ENCODE measurements at regions not wholly inside any gene's neighbourhood (a gene's known extent, or its start where the extent isn't known, plus 50 kb on each side); places are given as distances from the start of the nearest gene placed in this dataset.

DNA sequence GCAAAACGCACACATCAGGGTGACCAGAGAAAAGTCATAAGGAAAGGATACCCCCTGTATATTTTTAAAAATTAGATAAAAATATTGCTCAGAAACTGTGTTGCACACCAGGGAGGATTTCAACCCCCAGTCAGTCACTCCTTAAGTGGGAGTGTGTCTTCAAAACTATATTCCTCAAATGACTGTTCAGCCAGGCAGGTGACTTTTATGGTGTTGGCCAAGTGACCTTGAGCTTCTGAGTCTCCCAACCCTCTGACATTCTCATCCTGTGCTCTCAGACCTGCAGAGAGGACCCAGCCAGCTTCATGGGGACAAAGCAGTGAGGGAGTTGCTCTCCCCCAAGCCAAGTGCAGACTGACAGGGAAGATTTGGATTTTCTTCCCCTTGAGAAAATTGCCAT lies 311.9 kb upstream of the JARID2 start:
- no peak for DNase-seq

DNA sequence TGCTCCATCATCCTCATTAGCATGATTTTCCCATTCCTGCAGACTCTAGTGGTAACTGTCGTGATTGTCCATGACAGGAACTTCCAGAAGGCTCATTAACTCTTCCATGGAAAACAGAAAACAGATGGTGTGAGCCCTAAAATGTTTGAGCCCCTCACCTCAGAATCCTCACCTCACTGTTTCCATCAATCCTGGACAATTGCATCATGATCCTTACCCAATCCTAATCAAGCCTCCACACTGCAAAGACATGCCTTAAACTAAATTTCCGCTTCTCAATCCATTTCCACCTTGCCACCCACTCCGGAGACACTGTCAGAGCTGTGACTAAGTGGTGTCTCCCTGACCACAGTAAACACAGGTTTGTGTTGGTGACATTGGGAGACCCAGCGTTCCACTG lies 311.0 kb upstream of the JARID2 start:
- DNase-seq: no peak

DNA sequence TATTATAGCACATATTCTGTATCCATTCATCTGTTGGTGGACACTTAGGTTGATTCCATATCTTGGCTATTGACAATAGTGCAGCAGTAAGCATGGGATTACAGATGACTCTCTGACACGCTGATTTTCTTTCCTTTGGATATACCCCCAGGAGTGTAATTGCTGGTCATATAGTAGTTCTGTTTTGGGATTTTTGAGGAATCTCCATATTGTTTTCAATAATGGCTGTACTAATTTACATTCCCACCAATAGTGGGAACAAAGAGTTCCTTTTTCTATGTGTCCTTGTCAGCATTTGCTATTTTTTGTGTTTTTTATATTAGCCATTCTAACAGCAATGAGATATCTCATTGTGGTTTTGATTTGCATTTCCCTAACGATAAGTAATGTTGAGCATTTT lies 309.0 kb upstream of the JARID2 start:
- no peak for DNase-seq

DNA sequence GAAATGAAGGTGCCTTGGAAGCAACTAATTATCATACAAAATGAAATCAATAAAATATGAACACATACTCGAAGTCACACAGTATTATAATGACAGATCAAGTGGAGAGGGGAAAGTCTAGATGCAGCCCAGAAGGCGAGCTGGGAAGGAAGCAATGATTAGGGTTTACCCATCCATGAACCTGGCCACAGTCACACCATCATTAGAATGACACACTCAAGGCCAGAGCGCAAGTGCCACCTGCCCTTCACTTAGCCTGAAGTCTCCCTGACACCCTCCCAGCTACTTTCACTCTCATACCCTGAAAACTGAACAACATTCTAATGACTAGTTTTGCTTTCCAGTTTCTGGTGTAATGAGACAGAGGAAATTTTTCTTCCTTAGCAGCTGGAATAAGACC lies 302.8 kb upstream of the JARID2 start:
- DNase-seq: no peak

DNA sequence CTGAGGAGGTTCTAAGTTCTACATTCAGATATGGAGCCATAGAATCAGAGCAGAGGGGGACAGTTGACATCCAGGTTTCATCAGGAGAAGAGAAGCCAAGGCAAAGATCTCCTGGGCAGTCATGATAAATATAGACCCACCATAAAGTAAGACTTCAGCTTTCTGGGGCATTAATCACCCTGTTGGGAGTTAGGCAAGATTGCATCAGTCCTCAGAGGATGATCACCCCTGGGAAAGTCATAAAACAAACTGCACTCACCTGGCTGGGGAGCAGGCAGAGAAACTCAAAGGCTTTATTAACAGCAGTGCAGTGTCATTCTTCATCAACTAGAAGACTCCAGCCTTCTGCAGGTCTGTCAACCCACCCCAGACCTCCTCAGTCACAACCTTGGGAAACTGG lies 301.3 kb upstream of the JARID2 start:
- DNase-seq: no peak

DNA sequence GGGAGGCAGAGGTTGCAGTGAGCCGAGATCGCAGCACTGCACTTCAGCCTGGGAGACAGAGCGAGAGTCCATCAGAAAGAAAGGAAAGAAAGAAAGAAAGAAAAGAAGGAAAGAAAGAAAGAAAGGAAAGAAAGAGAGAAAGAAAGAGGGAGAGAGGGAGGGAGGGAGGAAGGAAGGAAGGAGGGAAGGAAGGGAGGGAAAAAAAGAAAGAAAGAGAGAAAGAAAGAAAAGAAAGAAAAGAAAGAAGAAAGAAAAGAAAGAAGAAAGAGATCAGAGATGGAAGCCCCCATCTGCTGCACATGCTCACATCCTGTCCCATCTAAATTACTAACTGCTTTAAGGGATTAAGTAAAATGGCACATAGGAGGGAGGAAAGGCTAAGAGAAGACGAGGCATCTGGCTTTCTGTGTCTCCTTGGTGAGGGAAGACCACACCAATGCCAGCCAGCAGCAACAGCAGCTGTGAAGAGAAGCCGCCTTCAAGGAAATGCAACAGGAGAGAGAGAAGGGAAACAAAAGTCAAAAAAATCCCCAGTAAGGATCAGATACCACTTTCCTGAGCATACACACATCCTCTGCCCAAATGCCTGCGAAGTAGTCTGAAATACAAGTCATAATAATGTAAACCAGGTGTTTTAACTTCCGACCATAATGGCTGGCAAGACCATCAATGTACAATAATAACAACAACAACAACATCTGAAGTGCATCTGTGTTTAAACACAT lies 300.2 kb upstream of the JARID2 start:
- no peak for DNase-seq

DNA sequence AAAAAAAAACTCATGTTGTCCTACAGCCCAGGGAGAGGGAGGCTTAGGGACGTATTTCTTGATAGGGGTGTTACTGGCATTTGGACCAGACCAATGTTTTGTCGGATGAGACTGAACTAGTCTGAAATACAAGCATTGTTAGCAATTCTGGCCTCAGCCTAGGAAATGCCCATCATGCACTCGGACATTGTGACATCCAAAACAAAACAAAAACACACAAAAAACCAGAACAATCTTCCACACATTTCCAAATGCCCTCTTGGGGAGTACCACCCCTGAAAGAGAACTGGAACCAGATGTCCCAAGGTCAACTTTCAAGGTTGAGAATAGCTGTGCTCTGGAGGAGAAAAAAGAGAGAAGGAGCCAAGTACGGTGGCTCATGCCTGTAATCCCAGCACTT lies 299.1 kb upstream of the JARID2 start:
- DNase-seq: no peak

DNA sequence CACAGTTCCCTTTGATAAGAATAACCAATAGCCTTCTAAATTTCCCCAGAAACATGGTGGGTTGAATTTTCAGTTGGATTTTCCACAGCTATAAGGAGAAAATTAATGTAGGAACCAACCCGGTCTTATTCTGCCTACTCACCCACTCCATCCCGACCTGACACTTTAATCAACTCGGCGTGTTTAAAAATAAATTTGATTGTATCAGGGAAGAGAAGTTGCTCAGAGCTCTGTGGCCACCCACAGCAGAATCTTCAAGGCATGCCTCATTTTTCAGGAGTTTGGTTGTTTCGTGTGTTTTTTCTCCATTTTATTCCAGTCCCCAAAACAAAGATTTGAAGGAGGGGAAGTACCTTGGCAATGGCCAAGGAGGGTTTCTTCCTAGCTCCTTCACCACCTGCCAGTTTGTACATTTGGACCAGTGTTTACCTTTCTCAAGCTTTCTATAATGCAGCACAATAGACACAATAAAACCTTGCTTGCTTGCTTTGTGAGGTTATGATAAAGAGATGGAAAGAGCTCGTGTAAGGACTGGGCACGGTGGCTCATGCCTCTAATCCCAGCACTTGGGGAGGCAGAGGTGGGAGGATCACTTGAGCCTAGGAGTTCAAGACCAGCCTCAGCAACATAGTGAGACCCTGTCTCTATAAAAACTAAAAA lies 297.2 kb upstream of the JARID2 start:
- DNase-seq: peak; percentile 67

DNA sequence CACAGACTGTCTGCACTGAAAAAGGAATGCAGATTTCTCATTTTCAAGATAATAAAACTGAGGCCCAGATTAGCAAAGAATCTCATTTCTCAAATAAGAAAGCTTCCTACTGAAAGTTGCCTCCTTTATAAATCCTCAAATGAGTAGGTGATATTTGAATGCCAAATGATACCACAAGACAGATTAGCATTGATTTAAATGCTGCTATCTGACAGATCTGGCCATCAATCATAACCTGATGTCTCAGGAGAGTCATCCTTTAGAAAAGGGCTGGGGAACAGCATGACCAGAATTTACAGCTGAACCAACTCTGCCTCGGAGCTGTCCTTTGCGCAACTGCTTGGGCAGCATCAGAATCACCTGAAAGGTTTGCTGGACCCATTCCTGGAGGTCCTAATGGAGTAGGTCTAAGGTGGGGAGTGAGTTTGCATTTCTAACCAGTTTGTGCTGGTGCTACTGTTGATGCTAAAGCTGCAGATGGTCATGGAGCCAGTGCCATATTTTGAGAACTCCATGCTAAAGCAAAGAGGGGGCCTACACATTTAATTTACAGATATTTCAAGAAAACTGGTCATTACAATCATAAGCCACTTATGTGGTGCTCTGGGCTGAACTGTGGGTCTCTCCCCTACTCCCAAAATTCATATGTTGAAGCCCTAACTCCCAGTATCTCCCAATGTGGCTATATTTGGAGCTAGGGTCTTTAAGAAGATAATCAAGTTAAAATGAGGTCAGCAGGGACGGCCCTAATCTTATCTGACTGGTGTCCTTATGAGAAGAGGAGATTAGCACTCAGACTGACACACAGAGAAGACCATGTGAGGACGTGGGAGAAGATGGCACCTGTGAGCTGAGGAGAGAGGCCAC lies 295.5 kb upstream of the JARID2 start:
- no peak for DNase-seq

DNA sequence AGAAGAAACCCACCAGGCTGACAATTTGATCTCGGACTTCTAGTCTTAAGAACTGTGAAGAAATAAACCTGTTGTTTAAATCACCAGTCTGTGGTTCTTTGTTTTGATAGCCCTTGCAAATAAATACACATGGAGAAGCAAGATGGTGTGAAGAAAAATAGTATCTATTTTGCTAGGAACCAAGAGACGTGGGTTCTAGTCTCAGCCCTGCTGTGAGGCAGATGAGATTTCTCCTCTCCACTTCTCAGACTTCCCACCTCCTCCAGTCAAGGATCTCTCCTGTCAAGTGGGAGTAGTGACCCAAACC lies 294.9 kb upstream of the JARID2 start:
- DNase-seq: no peak

DNA sequence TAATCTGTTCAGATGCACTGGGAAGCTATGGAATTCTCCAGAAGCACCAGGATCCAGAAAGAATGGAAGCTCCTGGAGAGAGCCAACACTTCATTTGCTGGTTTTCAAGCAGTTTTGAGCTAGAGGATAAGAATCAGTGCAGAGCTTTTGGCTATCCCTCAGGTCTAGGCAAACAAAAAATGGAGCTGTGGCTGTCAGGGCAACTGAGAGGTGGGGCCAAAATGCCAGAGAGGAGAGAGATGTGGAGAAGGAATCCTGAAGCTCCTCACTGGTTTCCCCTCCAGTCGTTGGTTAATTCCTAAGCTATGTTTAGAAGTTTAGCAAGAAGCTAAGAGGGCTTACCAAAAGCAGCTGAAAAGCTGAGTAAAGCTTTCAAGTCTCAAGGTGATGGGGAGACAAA lies 294.2 kb upstream of the JARID2 start:
- DNase-seq: no peak

DNA sequence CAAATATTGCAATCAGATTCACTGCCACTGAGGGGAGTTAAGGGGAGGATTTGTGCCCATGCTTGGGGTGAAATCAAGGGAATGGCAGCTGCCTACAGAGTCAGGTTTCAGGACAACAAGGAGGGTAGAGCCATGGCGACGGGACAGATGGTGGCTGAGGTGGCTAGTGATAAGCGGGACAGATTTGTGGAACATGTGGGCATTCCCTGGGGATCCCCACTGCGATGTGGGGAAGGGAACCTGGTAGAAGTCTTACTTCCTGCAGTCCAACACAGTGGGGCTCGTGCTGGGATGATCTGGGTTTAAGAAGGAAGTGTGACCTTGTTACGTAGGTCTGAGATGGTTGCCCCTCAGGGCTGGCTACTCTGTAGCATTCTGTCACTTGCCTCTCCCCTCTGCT lies 292.0 kb upstream of the JARID2 start:
- no peak for DNase-seq

DNA sequence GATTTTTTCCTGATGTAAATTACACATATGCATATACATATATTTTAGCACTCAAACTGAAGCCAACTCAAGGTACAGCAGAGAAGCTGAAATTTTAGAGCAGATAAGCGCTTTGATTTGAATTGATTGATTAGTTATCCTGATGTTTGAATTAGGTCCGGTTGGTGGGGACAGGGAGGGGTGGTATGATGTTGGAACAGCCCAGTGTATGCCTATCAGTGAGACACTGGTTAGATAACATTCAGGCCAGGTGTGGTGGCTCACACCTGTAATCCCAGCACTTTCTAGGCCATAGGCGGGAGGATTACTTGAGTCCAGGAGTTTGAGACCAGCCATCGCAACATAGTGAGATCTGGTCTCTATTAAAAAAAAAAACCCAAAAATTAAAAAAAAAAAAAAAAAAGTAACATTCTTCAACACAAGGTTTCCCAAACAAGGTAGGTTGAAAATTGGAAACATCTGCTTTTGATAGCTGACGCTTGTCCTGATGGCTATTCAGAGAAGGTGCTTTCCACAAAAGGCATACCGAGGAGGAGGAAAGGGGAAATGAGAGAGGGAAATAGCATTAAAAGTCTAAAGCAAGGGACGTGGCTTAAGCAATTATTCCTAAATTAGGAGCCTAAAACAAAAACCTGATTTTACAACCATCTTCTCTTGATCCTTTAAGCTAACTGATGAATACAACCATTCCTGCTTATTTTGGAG lies 288.4 kb upstream of the JARID2 start:
- DNase-seq: no peak

DNA sequence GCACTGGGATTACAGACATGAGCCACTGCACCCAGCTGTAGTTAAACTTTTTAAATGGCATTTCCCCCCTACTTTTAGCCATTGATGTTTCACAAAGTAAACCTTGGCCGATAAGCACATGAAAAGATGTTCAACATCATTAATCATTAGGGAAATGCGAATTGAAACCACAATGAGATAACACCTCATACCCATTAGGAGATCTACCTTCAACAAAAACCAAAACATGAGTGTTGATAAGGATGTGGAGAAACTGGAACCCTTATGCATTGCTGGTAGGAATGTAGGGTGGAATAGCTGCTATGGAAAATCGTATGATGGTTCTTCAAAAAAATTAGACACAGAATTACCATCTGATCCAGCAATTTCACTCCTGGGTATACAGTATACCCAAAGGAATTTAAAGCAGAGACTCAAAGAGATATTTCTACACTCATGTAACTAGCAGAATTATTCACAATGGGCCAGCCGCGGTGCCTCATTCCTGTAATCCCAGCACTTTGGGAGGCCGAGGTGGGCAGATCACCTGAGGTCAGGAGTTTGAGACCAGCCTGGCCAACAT lies 286.5 kb upstream of the JARID2 start:
- DNase-seq: no peak

DNA sequence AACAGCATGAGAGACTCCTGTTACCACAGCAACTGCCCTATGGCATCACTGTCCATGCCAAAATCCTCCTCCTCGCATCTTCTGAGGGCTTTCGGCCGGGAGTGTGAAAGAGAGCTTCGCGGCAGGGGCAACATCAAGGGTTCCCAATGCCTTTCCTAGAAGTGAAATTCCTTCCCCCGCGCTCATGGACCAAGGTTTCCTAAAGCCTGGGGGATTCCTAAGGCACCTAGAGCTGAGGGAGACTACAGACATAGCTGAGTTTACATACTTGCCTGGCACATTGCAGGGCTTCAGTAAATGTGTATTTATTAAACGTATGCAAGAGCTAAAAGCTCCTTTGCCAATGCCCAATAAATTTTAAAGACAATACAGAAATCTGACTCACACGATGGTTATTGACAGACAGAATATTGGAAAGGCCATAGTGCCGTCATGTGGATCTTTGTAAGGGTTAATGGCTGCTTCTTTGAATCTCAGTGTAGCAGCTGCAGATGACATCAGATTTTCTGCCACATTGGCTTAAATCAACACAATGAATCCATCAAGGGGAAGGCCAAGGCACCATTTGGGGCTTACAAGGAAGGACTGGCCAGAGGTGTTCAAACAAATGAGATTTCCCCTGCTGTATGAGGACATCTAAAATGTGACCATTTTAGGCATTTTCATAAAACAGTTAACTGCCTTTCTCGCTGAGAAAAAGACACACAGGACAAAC lies 281.2 kb upstream of the JARID2 start:
- peak; percentile 65 for DNase-seq

DNA sequence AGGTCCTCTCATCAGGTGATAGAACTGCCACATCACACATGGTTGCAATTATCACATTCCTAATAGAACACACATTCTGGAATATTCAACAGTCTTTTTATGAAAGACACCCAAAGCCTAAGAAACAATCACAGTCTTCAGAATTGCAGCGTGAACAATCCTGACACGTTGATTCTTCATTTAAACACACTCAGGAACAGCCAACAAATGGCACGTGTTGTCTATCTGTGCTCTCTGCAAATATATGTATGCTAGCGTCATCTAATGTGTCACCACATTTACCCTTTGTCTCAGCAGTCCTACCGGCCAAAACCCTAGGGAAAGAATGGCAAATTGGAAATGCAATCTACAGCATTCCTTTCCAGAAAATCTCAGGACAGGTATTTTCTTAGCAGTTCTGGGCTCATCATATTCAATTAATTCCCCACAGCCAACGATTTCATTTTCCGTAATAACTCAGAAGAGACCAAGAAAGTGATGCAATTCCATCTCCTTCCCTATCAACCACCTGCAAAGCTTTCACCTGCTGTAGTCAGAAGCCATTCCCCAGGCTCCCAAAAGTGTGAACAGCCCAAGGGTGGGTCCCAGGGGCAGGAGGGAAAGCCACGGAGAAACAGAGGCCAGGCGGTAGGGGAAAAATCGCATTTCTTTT lies 280.3 kb upstream of the JARID2 start:
- no peak for DNase-seq

DNA sequence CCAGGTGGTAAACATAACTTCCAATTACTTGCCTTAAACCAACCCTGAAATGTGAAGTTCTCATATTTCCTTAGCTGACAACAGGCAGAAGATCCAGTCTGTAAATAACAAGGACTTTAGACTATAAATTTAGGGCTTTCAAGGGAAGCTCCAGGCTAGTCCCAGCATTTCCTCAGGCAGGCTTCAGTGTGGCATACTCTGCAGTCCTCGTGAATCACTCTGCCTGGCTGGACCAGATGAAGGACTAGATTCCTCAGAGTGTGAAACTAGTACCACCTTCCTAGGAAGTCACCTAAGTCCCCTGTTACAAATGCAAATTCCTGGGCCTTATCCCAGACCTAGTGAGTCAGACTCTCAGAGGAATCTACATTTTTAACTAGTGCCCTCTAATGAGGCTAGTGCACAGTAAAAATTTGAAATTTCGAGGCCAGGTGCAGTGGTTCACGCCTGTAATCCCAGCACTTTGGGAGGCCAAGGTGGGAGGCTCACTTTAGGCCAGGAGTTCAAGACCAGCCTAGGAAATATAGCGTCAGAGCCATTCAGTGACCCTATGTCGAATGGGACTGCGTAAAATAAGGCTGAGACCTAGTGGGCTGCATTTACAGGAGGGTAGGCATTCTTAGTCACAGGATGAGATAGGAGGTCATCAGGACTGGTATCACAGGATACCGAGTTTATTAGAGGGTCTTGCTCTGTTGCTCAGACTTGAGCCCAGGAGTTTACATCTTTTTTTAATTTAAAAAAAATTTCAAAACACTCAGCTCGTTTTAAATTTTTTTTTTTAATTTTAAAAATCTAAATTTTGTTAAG lies 279.6 kb upstream of the JARID2 start:
- DNase-seq: no peak

DNA sequence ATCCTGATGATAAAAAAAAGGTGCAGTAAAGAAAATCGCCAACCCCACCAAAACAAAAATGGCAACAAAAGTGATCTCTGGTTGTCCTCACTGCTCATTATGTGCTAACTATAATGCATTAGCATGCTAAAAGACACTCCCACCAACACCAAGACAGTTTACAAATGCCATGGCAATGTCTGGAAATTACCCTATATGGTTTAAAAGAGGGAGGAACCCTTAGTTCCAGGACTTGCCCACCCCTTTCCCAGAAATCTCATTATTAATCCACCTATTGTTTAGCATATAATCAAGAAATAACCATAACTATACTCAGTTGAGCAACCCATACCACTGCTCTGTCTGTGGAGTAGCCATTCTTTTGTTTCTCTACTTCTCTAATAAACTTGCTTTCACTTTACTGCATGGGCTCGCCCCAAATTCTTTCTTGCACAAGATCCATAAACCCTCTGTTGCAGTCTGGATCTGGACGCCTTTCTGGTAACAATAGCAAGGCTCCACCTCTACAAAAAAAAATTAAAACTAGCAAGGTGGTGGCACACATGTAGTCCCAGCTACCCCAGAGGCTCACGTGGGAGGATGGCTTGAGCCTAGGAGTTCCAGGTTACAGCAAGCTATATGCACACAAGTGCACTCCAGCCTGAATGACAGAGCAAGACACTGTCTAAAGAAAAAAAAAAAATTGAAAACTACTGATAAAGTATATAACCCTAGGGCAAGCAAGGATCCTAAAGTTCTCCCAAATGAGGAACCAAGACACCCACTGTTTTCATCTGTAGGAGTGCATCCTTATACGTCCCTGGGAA lies 278.8 kb upstream of the JARID2 start:
- DNase-seq: no peak

DNA sequence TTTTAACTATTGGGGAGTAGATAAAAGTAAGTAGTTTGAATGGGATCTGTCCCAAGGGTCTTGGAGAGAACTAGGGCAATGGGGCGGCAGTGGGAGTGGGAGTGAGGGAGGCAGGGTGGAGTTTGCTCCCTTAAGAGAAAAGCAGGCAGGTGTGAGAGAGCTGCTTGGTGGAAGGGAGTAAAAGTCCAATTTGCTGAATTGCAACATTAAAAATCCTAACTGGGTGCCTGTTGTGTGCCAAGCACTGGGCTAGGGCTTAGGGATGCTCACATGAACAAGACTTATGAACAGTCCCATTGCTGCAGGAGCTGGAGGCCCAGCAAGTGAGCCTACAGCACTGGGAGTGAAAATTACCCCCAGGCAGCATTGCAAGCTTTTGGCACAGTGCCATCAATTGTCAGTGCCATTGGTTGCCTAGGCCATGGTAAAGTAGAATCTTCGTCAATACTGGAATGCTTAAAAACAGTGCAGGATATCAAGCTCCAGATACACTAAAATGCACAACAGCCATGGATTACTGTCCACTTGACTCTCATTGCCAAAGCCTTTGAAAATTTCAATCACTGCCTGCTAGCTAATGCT lies 277.7 kb upstream of the JARID2 start:
- DNase-seq: peak; percentile 44

DNA sequence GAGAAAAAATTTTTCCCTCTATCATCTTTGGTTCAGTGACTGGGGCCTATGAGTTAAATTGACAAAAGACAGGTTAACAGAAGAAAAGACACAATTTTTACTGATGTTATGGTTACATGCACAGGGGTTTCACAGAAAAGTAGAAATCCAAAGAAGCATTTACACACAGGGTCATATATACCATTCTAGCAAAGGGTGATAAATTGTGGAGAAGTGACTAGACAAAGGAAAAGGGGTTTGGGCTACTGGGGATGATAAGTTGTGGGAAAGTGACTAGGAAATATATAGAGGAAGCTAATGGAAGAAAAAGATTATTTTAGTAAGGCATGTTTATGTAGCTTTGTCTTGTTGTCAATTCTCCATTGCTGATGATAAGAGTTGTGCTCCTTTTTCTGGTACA lies 276.7 kb upstream of the JARID2 start:
- no peak for DNase-seq
